ENCODE measurements at regions not wholly inside any gene's neighbourhood (a gene's known extent, or its start where the extent isn't known, plus 50 kb on each side); places are given as distances from the start of the nearest gene placed in this dataset.
"Not testable (repeated sequence)": the region's sequence is repeated elsewhere in the genome, so short reads cannot be mapped to it uniquely, and the experiment has no call there.

GRCh38 chr16:76668207-76668725 is 391.1 kb downstream of the CNTNAP4 start:
- no peak for DNase-seq
- H3K36me3 Mint-ChIP-seq (ENCODE audit: low read depth): no peaks in the 10 kb centered on the region
- no peaks in the 10 kb centered on the region for H3K4me1 Mint-ChIP-seq (ENCODE audit: low read depth)
- H3K27ac Mint-ChIP-seq: no peak overlapping the region
- no peak overlapping the region for H3K4me3 Mint-ChIP-seq
- ChIA-PET POLR2A (no interaction called here), CTCF (interaction anchor here (0.9 kb wide), 1 partner anchor 15 kb away, joined by 3 read pairs; no protein-coding TSS in a partner anchor)
- H3K27me3 Mint-ChIP-seq (ENCODE audit: low read depth): no peaks in the 10 kb centered on the region
- ATAC-seq: no peak
- H3K9me3 Mint-ChIP-seq (ENCODE audit: insufficient read depth): no peaks in the 10 kb centered on the region

- ATAC-seq (no peak), DNase-seq (no peak)
- Mint-ChIP-seq H3K36me3 (ENCODE audit: low read depth) (no peaks in the 10 kb centered on the region), H3K27me3 (ENCODE audit: low read depth) (no peaks in the 10 kb centered on the region), H3K27ac (no peak overlapping the region), H3K4me1 (ENCODE audit: low read depth) (no peaks in the 10 kb centered on the region), H3K9me3 (ENCODE audit: insufficient read depth) (no peaks in the 10 kb centered on the region), H3K4me3 (no peak overlapping the region)
- CTCF ChIA-PET: no interaction called here
- POLR2A ChIA-PET: no interaction called here
Measured at GRCh38 chr16:76669288-76669687, 392.1 kb downstream of the CNTNAP4 start.

GRCh38 chr16:76670125-76670857 is 393.1 kb downstream of the CNTNAP4 start:
- ATAC-seq (no peak), DNase-seq (no peak)
- POLR2A ChIA-PET: no interaction called here
- Mint-ChIP-seq H3K36me3 (ENCODE audit: low read depth) (no peaks in the 10 kb centered on the region), H3K27me3 (ENCODE audit: low read depth) (no peaks in the 10 kb centered on the region), H3K4me3 (no peak overlapping the region), H3K4me1 (ENCODE audit: low read depth) (no peaks in the 10 kb centered on the region), H3K27ac (no peak overlapping the region), H3K9me3 (ENCODE audit: insufficient read depth) (no peaks in the 10 kb centered on the region)
- CTCF ChIA-PET: no interaction called here

- POLR2A ChIA-PET: interaction anchor here (0.5 kb wide), 1 partner anchor 851 kb away, joined by 4 read pairs; no protein-coding TSS in a partner anchor
- no peaks in the 10 kb centered on the region for H3K4me1 Mint-ChIP-seq (ENCODE audit: low read depth)
- no peak for DNase-seq
- no peak overlapping the region for H3K27ac Mint-ChIP-seq
- ATAC-seq: no peak
- no peaks in the 10 kb centered on the region for H3K9me3 Mint-ChIP-seq (ENCODE audit: insufficient read depth)
- H3K4me3 Mint-ChIP-seq: no peak overlapping the region
- no peaks in the 10 kb centered on the region for H3K36me3 Mint-ChIP-seq (ENCODE audit: low read depth)
- CTCF ChIA-PET: no interaction called here
- no peaks in the 10 kb centered on the region for H3K27me3 Mint-ChIP-seq (ENCODE audit: low read depth)
Measured at GRCh38 chr16:76676356-76676755, 399.2 kb downstream of the CNTNAP4 start.

- Mint-ChIP-seq H3K27me3 (ENCODE audit: low read depth) (no peaks in the 10 kb centered on the region), H3K9me3 (ENCODE audit: insufficient read depth) (no peaks in the 10 kb centered on the region), H3K4me1 (ENCODE audit: low read depth) (no peaks in the 10 kb centered on the region), H3K36me3 (ENCODE audit: low read depth) (no peaks in the 10 kb centered on the region), H3K27ac (no peak overlapping the region), H3K4me3 (no peak overlapping the region)
- ChIA-PET CTCF (no interaction called here), POLR2A (no interaction called here)
- DNase-seq (no peak), ATAC-seq (no peak)
Measured at GRCh38 chr16:76681296-76681695, 404.1 kb downstream of the CNTNAP4 start.

- H3K4me1 Mint-ChIP-seq (ENCODE audit: low read depth): no peaks in the 10 kb centered on the region
- POLR2A ChIA-PET: no interaction called here
- H3K27ac Mint-ChIP-seq: no peak overlapping the region
- H3K36me3 Mint-ChIP-seq (ENCODE audit: low read depth): no peaks in the 10 kb centered on the region
- CTCF ChIA-PET: no interaction called here
- ATAC-seq (no peak), DNase-seq (no peak)
- H3K4me3 Mint-ChIP-seq: no peak overlapping the region
- no peaks in the 10 kb centered on the region for H3K9me3 Mint-ChIP-seq (ENCODE audit: insufficient read depth)
- H3K27me3 Mint-ChIP-seq (ENCODE audit: low read depth): no peaks in the 10 kb centered on the region
Measured at GRCh38 chr16:76683051-76683450, 405.9 kb downstream of the CNTNAP4 start.

- CTCF ChIA-PET: no interaction called here
- H3K36me3 Mint-ChIP-seq (ENCODE audit: low read depth): no peaks in the 10 kb centered on the region
- ATAC-seq (no peak), DNase-seq (no peak)
- H3K4me1 Mint-ChIP-seq (ENCODE audit: low read depth): no peaks in the 10 kb centered on the region
- no peak overlapping the region for H3K4me3 Mint-ChIP-seq
- no peaks in the 10 kb centered on the region for H3K27me3 Mint-ChIP-seq (ENCODE audit: low read depth)
- H3K27ac Mint-ChIP-seq: no peak overlapping the region
- POLR2A ChIA-PET: no interaction called here
- peaks cover 17% of the 10 kb centered on the region for H3K9me3 Mint-ChIP-seq (ENCODE audit: insufficient read depth)
Measured at GRCh38 chr16:76696876-76697275, 419.7 kb downstream of the CNTNAP4 start.

GRCh38 chr16:76705892-76706291 is 428.7 kb downstream of the CNTNAP4 start:
- POLR2A ChIA-PET: no interaction called here
- ATAC-seq (no peak), DNase-seq (no peak)
- Mint-ChIP-seq H3K4me3 (no peak overlapping the region), H3K4me1 (ENCODE audit: low read depth) (no peaks in the 10 kb centered on the region), H3K36me3 (ENCODE audit: low read depth) (no peaks in the 10 kb centered on the region), H3K27me3 (ENCODE audit: low read depth) (no peaks in the 10 kb centered on the region), H3K9me3 (ENCODE audit: insufficient read depth) (peaks cover 7% of the 10 kb centered on the region), H3K27ac (no peak overlapping the region)
- CTCF ChIA-PET: no interaction called here

GRCh38 chr16:76713191-76713590 is 436.0 kb downstream of the CNTNAP4 start:
- DNase-seq: no peak
- Mint-ChIP-seq H3K27ac (no peak overlapping the region), H3K27me3 (ENCODE audit: low read depth) (no peaks in the 10 kb centered on the region), H3K36me3 (ENCODE audit: low read depth) (no peaks in the 10 kb centered on the region), H3K4me1 (ENCODE audit: low read depth) (no peaks in the 10 kb centered on the region), H3K9me3 (ENCODE audit: insufficient read depth) (peaks cover 18% of the 10 kb centered on the region), H3K4me3 (no peak overlapping the region)
- ChIA-PET POLR2A (interaction anchor here (0.6 kb wide), 1 partner anchor 291 kb away, joined by 4 read pairs; no protein-coding TSS in a partner anchor), CTCF (no interaction called here)
- no peak for ATAC-seq

GRCh38 chr16:76716251-76716650 is 439.1 kb downstream of the CNTNAP4 start:
- ATAC-seq; H3K4me1 Mint-ChIP-seq (ENCODE audit: low read depth); H3K4me3 Mint-ChIP-seq; CTCF ChIA-PET; DNase-seq; H3K36me3 Mint-ChIP-seq (ENCODE audit: low read depth); H3K27me3 Mint-ChIP-seq (ENCODE audit: low read depth); POLR2A ChIA-PET; H3K27ac Mint-ChIP-seq: not testable (repeated sequence)
- H3K9me3 Mint-ChIP-seq (ENCODE audit: insufficient read depth): peaks cover 18% of the 10 kb centered on the region

- DNase-seq: no peak
- Mint-ChIP-seq H3K4me1 (ENCODE audit: low read depth) (no peaks in the 10 kb centered on the region), H3K27ac (no peak overlapping the region), H3K36me3 (ENCODE audit: low read depth) (no peaks in the 10 kb centered on the region), H3K27me3 (ENCODE audit: low read depth) (no peaks in the 10 kb centered on the region), H3K4me3 (no peak overlapping the region), H3K9me3 (ENCODE audit: insufficient read depth) (no peaks in the 10 kb centered on the region)
- ATAC-seq: no peak
- ChIA-PET POLR2A (no interaction called here), CTCF (no interaction called here)
Measured at GRCh38 chr16:76724181-76724580, 447.0 kb downstream of the CNTNAP4 start.

GRCh38 chr16:76729525-76729924 is 452.3 kb downstream of the CNTNAP4 start:
- Mint-ChIP-seq H3K27me3 (ENCODE audit: low read depth) (no peaks in the 10 kb centered on the region), H3K36me3 (ENCODE audit: low read depth) (no peaks in the 10 kb centered on the region), H3K27ac (no peak overlapping the region), H3K4me1 (ENCODE audit: low read depth) (no peaks in the 10 kb centered on the region), H3K4me3 (no peak overlapping the region), H3K9me3 (ENCODE audit: insufficient read depth) (no peaks in the 10 kb centered on the region)
- DNase-seq (no peak), ATAC-seq (no peak)
- ChIA-PET CTCF (no interaction called here), POLR2A (no interaction called here)

GRCh38 chr16:76732894-76733293 is 455.7 kb downstream of the CNTNAP4 start:
- Mint-ChIP-seq H3K27ac (no peak overlapping the region), H3K36me3 (ENCODE audit: low read depth) (no peaks in the 10 kb centered on the region), H3K4me1 (ENCODE audit: low read depth) (no peaks in the 10 kb centered on the region), H3K4me3 (no peak overlapping the region), H3K27me3 (ENCODE audit: low read depth) (no peaks in the 10 kb centered on the region), H3K9me3 (ENCODE audit: insufficient read depth) (peaks cover 14% of the 10 kb centered on the region)
- ChIA-PET CTCF (no interaction called here), POLR2A (no interaction called here)
- ATAC-seq: no peak
- no peak for DNase-seq
